H1 (cell line): ENCODE measurements at regions not wholly inside any gene's neighbourhood (a gene's known extent, or its start where the extent isn't known, plus 50 kb on each side); places are given as distances from the start of the nearest gene placed in this dataset.

ENCODE experiments used
- CTCF ChIA-PET: fragments of 300-600 bp; sonication (Branson Sonifier 250); formaldehyde crosslinking; loops from one replicate; lab custom pipeline; 2021; ENCODE audit not compliant: partially characterized antibody; lab: Charles Lee
- POLR2A ChIA-PET: fragments of 300-600 bp; sonication (Branson Sonifier 250); formaldehyde crosslinking; loops from one replicate; lab custom pipeline; 2021; ENCODE audit warnings: inconsistent platforms; ENCODE audit not compliant: partially characterized antibody; lab: Charles Lee
- DNase-seq, 2 experiments: peaks; one replicate each; pipeline versions ENCODE4 v3.0.0 to v3.0.0-alpha.2; 2010 to 2022; ENCODE audit warnings: low spot score in 2 of 2, low read depth in 1 of 2, mixed read lengths in 1 of 2
- FAIRE-seq: peaks from 2 replicates; lab custom pipeline; 2011; peaks lifted over from hg19 to GRCh38; lab: Jason Lieb, UNC
- H2AFZ ChIP-seq: 2 replicates; pipeline ENCODE4 v1.8.1; 2012; ENCODE audit warnings: low read length, inconsistent platforms
- H2AK5ac ChIP-seq: 2 replicates; pipeline ENCODE4 v1.6.1; 2013; ENCODE audit warnings: low read depth, low read length
- H2BK120ac ChIP-seq: replicated peaks from 2 replicates; pipeline ENCODE3; 2013; ENCODE audit warnings: low read depth, low read length, inconsistent platforms
- H2BK12ac ChIP-seq: 2 replicates; pipeline ENCODE4 v1.6.1; 2013; ENCODE audit warnings: low read depth, low read length
- H2BK15ac ChIP-seq: 2 replicates; pipeline ENCODE4 v1.6.1; 2013; ENCODE audit warnings: low read length
- H2BK20ac ChIP-seq: 2 replicates; pipeline ENCODE4 v1.6.1; 2013; ENCODE audit warnings: low read length
- H2BK5ac ChIP-seq: 2 replicates; pipeline ENCODE4 v1.6.1; 2013; ENCODE audit warnings: low read depth, low read length
- H3K14ac ChIP-seq: 2 replicates; pipeline ENCODE4 v1.6.1; 2013; ENCODE audit warnings: inconsistent platforms; ENCODE audit not compliant: insufficient read length
- H3K18ac ChIP-seq: 2 replicates; pipeline ENCODE4 v1.6.1; 2013; ENCODE audit warnings: low read length; ENCODE audit errors: extremely low read depth
- H3K23ac ChIP-seq: 2 replicates; pipeline ENCODE4 v1.6.1; 2013; ENCODE audit warnings: inconsistent platforms; ENCODE audit not compliant: insufficient read length
- H3K23me2 ChIP-seq: 2 replicates; pipeline ENCODE4 v1.6.1; 2013; ENCODE audit warnings: low read depth, low read length
- H3K27ac ChIP-seq: 2 replicates; pipeline ENCODE4 v1.6.1; 2011; ENCODE audit warnings: low read depth, low read length, inconsistent platforms
- H3K27me3 ChIP-seq, 4 experiments: replicated peaks in 1 of 4; 1 replicate in 1 of 4; 2 replicates in 3 of 4; pipeline versions ENCODE4 v1.6.1 to v1.8.1; 2011 to 2013; ENCODE audit warnings: low read length in 3 of 4, mild to moderate bottlenecking in 3 of 4, inconsistent platforms in 2 of 4, mixed read lengths in 2 of 4, moderate library complexity in 1 of 4; ENCODE audit not compliant: control insufficient read depth in 3 of 4, insufficient read depth in 3 of 4; ENCODE audit errors: extremely low read depth in 1 of 4
- H3K36me3 ChIP-seq, 4 experiments: 2 replicates each; pipeline versions ENCODE4 v1.6.1 to v1.8.1; 2011 to 2013; ENCODE audit warnings: mild to moderate bottlenecking in 4 of 4, low read length in 3 of 4, moderate library complexity in 2 of 4, control low read depth in 1 of 4, inconsistent platforms in 1 of 4; ENCODE audit not compliant: insufficient read depth in 4 of 4, control insufficient read depth in 2 of 4
- H3K4ac ChIP-seq: replicated peaks from 2 replicates; pipeline ENCODE3; 2013; ENCODE audit warnings: low read length, low read depth, mixed read lengths, inconsistent platforms; ENCODE audit not compliant: insufficient read length
- H3K4me1 ChIP-seq, 4 experiments: replicated peaks in 1 of 4; 1 replicate in 1 of 4; 2 replicates in 3 of 4; pipeline versions ENCODE4 v1.6.1 to v1.8.1; 2011 to 2013; ENCODE audit warnings: low read length in 3 of 4, inconsistent platforms in 2 of 4, mixed read lengths in 1 of 4; ENCODE audit not compliant: insufficient read depth in 4 of 4, control insufficient read depth in 3 of 4
- H3K4me2 ChIP-seq, 2 experiments: 2 replicates each; pipeline versions ENCODE4 v1.6.1 to v1.8.1; 2011 to 2013; ENCODE audit warnings: low read depth in 2 of 2, low read length in 2 of 2, control low read depth in 1 of 2, inconsistent platforms in 1 of 2, mild to moderate bottlenecking in 1 of 2; ENCODE audit not compliant: insufficient read depth in 1 of 2
- H3K4me3 ChIP-seq, 4 experiments: fragments of 200-600, 300-600 bp in 1 of 4; sonication (generic), shearing (Covaris generic), sonication (Bioruptor Twin) in 1 of 4; 2 replicates each; pipeline versions ENCODE4 v1.5.1 to v1.8.1; 2011 to 2016; ENCODE audit warnings: low read length in 4 of 4, low read depth in 3 of 4, control low read depth in 2 of 4, inconsistent platforms in 2 of 4, mild to moderate bottlenecking in 2 of 4, mixed read lengths in 1 of 4, moderate library complexity in 1 of 4; ENCODE audit not compliant: insufficient read depth in 2 of 4; ENCODE audit errors: extremely low read depth in 1 of 4
- H3K56ac ChIP-seq: replicated peaks from 2 replicates; pipeline ENCODE3; 2013; ENCODE audit warnings: low read depth, mild to moderate bottlenecking, mixed read lengths, low read length, inconsistent platforms; ENCODE audit not compliant: insufficient read length
- H3K79me1 ChIP-seq: 2 replicates; pipeline ENCODE4 v1.6.1; 2013; ENCODE audit warnings: low read depth, low read length, control low read depth
- H3K79me2 ChIP-seq, 2 experiments: 2 replicates each; pipeline versions ENCODE4 v1.6.1 to v1.8.1; 2012 to 2013; ENCODE audit warnings: low read length in 2 of 2, mild to moderate bottlenecking in 2 of 2, inconsistent platforms in 1 of 2; ENCODE audit not compliant: insufficient read depth in 2 of 2, control insufficient read depth in 1 of 2
- H3K9ac ChIP-seq, 4 experiments: replicated peaks in 1 of 4; 1 replicate in 1 of 4; 2 replicates in 3 of 4; pipeline versions ENCODE4 v1.6.1 to v1.8.1; 2011 to 2013; ENCODE audit warnings: low read depth in 3 of 4, low read length in 3 of 4, control low read depth in 2 of 4, mild to moderate bottlenecking in 2 of 4, moderate library complexity in 2 of 4, inconsistent platforms in 1 of 4; ENCODE audit errors: extremely low read depth in 1 of 4
- H3K9me3 ChIP-seq, 2 experiments: 2 replicates each; pipeline versions ENCODE4 v1.6.1 to v1.8.1; 2012 to 2013; ENCODE audit warnings: mild to moderate bottlenecking in 2 of 2, moderate library complexity in 2 of 2, control low read depth in 1 of 2, inconsistent platforms in 1 of 2, low read depth in 1 of 2, low read length in 1 of 2, mixed read lengths in 1 of 2; ENCODE audit not compliant: insufficient read depth in 2 of 2
- H4K20me1 ChIP-seq, 2 experiments: replicated peaks in 1 of 2; 2 replicates each; pipeline versions ENCODE3 to v1.8.1; 2011 to 2013; ENCODE audit warnings: inconsistent platforms in 2 of 2, low read length in 2 of 2, mild to moderate bottlenecking in 1 of 2; ENCODE audit not compliant: insufficient read depth in 2 of 2, control insufficient read depth in 1 of 2
- H4K5ac ChIP-seq: 2 replicates; pipeline ENCODE4 v1.6.1; 2013; ENCODE audit warnings: low read length, low read depth, mixed read lengths, inconsistent platforms; ENCODE audit not compliant: insufficient read length
- H4K8ac ChIP-seq: 2 replicates; pipeline ENCODE4 v1.8.0; 2013; ENCODE audit warnings: mild to moderate bottlenecking, moderate library complexity, low read length, inconsistent platforms; ENCODE audit not compliant: insufficient read depth; ENCODE audit errors: extremely low read depth
- H4K91ac ChIP-seq: replicated peaks from 2 replicates; pipeline ENCODE3; 2013; ENCODE audit warnings: low read length, mixed read lengths, inconsistent platforms; ENCODE audit not compliant: insufficient read length
- ASH2L ChIP-seq: fragments of 200-600, 300-600 bp; sonication (generic); IDR thresholded peaks from one replicate; pipeline ENCODE4 v1.7.1; 2017; ENCODE audit warnings: low read length
- BCL11A ChIP-seq, 2 experiments: IDR thresholded peaks; one replicate each; pipeline ENCODE4 v1.6.1; 2011; ENCODE audit warnings: low read depth in 2 of 2, low read length in 2 of 2, mild to moderate bottlenecking in 2 of 2
- CREB1 ChIP-seq: IDR thresholded peaks from 2 replicates; pipeline ENCODE4 v1.6.1; 2012; ENCODE audit warnings: inconsistent platforms
- EZH2 ChIP-seq: fragments of 200-600 bp; sonication (generic); IDR thresholded peaks from 2 replicates; pipeline ENCODE4 v1.7.1; 2012; ENCODE audit warnings: low read depth, mild to moderate bottlenecking, moderate library complexity, low read length, inconsistent platforms; ENCODE audit not compliant: severe bottlenecking
- HDAC2 ChIP-seq, 2 experiments: fragments of 300-600 bp in 1 of 2; sonication (generic) in 1 of 2; IDR thresholded peaks; 2 replicates each; pipeline ENCODE4 v1.6.1; 2011 to 2012; ENCODE audit warnings: low read depth in 2 of 2, low read length in 2 of 2, mild to moderate bottlenecking in 2 of 2, moderate library complexity in 2 of 2, borderline replicate concordance in 1 of 2, inconsistent platforms in 1 of 2
- NRF1 ChIP-seq: IDR thresholded peaks from 2 replicates; pipeline ENCODE4 v1.6.1; 2011; ENCODE audit warnings: mild to moderate bottlenecking, low read depth, low read length, improper control_type of control experiment
- SP4 ChIP-seq: IDR thresholded peaks from 2 replicates; pipeline ENCODE4 v1.6.1; 2012; ENCODE audit warnings: low read length, inconsistent platforms
- TCF12 ChIP-seq: IDR thresholded peaks from 2 replicates; pipeline ENCODE4 v1.6.1; 2011; ENCODE audit warnings: low read depth, mild to moderate bottlenecking, low read length
- WGBS, 2 experiments: shearing (Covaris generic) in 1 of 2; methylation state at CpG; one replicate each; pipeline versions ENCODE4 v1.1.6 to v1.1.7; 2013 to 2015; ENCODE audit warnings: low lambda C conversion rate in 2 of 2, mixed read lengths in 2 of 2, inconsistent platforms in 1 of 2, low coverage in 1 of 2, missing lambda C conversion rate in 1 of 2; ENCODE audit not compliant: insufficient replicate concordance in 2 of 2, insufficient coverage in 1 of 2, insufficient read length in 1 of 2; ENCODE audit errors: extremely low coverage in 1 of 2, missing lambda C conversion rate in 1 of 2; 5-methylcytosine and 5-hydroxymethylcytosine counted together
- TF ChIP-seq, protein P1 (sequence below): IDR thresholded peaks from 2 replicates; pipeline ENCODE4 v1.6.1; 2011; ENCODE audit warnings: low read length, improper control_type of control experiment

GRCh38 chr1:73310797-73311381 lies 887.1 kb downstream of the LRRIQ3 start:
- Histone ChIP-seq H3K4me1 (peaks cover 0 to 4% (median 0%) of the 10 kb centered on the region in 4 experiments; a peak in 1 of 7 replicates), H2AK5ac (no peak overlapping the region), H3K9ac (no peak overlapping the region), H4K8ac (peak overlapping the region; percentile 35; the same call in 1 of the 2 replicates), H3K14ac (no peak overlapping the region), H3K36me3 (no peaks in the 10 kb centered on the region), H2BK15ac (no peak overlapping the region), H2BK5ac (no peak overlapping the region), H3K79me1 (no peaks in the 10 kb centered on the region), H4K20me1 (no peaks in the 10 kb centered on the region), H3K79me2 (no peaks in the 10 kb centered on the region), H3K56ac (no peak overlapping the region), H3K27me3 (no peaks in the 10 kb centered on the region), H3K4me3 (no peak overlapping the region), H3K27ac (no peak overlapping the region), H2BK20ac (no peak overlapping the region), H3K18ac (no peak overlapping the region), H4K5ac (no peak overlapping the region), H3K9me3 (no peaks in the 10 kb centered on the region), H4K91ac (no peak overlapping the region), H3K4me2 (no peak overlapping the region), H3K4ac (no peak overlapping the region), H2BK12ac (no peak overlapping the region), H2BK120ac (no peak overlapping the region), H3K23me2 (no peaks in the 10 kb centered on the region), H3K23ac (no peak overlapping the region), H2AFZ (peak overlapping the region; percentile 96)
- DNase-seq = no peak
- TF ChIP-seq, protein P1, sequence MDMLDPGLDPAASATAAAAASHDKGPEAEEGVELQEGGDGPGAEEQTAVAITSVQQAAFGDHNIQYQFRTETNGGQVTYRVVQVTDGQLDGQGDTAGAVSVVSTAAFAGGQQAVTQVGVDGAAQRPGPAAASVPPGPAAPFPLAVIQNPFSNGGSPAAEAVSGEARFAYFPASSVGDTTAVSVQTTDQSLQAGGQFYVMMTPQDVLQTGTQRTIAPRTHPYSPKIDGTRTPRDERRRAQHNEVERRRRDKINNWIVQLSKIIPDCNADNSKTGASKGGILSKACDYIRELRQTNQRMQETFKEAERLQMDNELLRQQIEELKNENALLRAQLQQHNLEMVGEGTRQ = no peak
- TF ChIP-seq ASH2L (no peak), HDAC2 (IDR thresholded peaks at IDR 0.05; ENCODE audit: borderline replicate concordance in 1 of 2, low read depth in 2 of 2, low read length in 2 of 2) (no peak), SP4 (no peak), CREB1 (no peak), NRF1 (no peak), EZH2 (no peak), TCF12 (no peak), BCL11A (IDR thresholded peaks at IDR 0.05; ENCODE audit: low read depth in 2 of 2, low read length in 2 of 2) (no peak)
- FAIRE-seq = peak; percentile 45
- ChIA-PET CTCF (no interaction called here), POLR2A (no interaction called here)
- 89% methylated on average over 4 of the region's 4 CpGs; no CpG with 5 or more reads in 1 of the 2 experiments for WGBS, 2 experiments
